GM10248 (cell line): ENCODE measurements at regions not wholly inside any gene's neighbourhood (a gene's known extent, or its start where the extent isn't known, plus 50 kb on each side); places are given as distances from the start of the nearest gene placed in this dataset.

Experiments
- CTCF ChIA-PET: fragments of 300-600 bp; sonication (Branson Sonifier 250); formaldehyde crosslinking; extraction: SDS; loops from one replicate; lab custom pipeline; 2021; ENCODE audit warnings: antibody characterized with exemption; lab: Yijun Ruan, JAX
- POLR2A ChIA-PET: fragments of 350-650 bp; sonication (Branson Sonifier 250); formaldehyde crosslinking; extraction: SDS; loops from one replicate; lab custom pipeline; 2020; ENCODE audit warnings: antibody characterized with exemption; lab: Yijun Ruan, JAX
- DNase-seq: peaks from one replicate; pipeline ENCODE4 v3.0.0; 2012; ENCODE audit errors: extremely low spot score
- CTCF ChIP-seq: IDR thresholded peaks from 2 replicates; pipeline ENCODE4 v1.5.1; 2012; ENCODE audit warnings: mild to moderate bottlenecking, low read depth; ENCODE audit errors: extremely low read depth, missing control alignments, control extremely low read depth

DNA sequence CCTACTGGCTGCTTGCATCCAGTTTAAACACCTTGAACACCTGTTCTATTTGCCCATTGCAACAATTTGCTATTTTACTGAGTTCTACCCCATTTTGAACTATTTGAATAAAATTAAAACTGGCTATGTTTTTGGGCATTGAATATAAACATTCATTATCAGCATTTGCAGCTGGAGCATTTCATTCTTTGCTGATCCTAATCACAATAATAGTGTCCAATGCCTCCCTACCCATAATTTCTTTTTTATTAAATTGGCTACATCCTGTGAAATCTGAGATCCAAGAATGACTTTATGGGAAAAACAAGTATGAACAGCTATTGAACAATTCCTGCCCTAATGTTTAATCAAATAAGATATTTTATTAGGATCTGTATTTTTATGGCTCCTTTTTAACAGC lies 447.9 kb downstream of the PLA2G4A start:
- DNase-seq, result no peak
- ChIA-PET CTCF (no interaction called here), POLR2A (no interaction called here)
- TF ChIP-seq CTCF, result no peak

GRCh38 chr1:187280031-187280430 lies 451.3 kb downstream of the PLA2G4A start:
- ChIA-PET CTCF (no interaction called here), POLR2A (no interaction called here)
- TF ChIP-seq CTCF, result no peak
- no peak for DNase-seq

- ChIA-PET CTCF (no interaction called here), POLR2A (no interaction called here)
- TF ChIP-seq CTCF, result no peak
- no peak for DNase-seq
Measured at GRCh38 chr1:187281085-187281484, 452.3 kb downstream of the PLA2G4A start.

GRCh38 chr1:187283984-187284383 lies 455.2 kb downstream of the PLA2G4A start:
- ChIA-PET CTCF (no interaction called here), POLR2A (no interaction called here)
- DNase-seq, result no peak
- TF ChIP-seq CTCF, result no peak

- TF ChIP-seq CTCF, result no peak
- DNase-seq, result no peak
- POLR2A ChIA-PET, result no interaction called here
- CTCF ChIA-PET, result no interaction called here
Measured at GRCh38 chr1:187294421-187295201, 465.9 kb downstream of the PLA2G4A start.

DNA sequence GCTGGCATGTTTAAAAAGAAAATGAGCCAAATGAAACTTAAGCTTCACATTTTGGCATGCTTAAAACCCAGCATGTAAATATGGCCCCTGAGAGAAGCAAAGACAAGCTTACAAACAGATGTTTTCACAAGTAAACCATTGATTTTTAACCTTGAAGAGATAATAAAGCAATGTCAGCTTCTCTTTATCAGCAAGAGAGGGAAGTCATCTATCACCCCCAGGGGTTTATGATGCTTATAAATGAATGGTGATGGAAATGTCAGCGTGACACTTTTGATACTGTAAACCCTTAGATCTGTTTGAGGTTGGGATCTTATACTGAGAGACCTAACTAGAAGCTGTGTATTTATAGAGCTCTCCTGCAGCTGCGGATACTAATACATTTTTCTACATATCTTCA lies 471.3 kb downstream of the PLA2G4A start:
- POLR2A ChIA-PET, result no interaction called here
- TF ChIP-seq CTCF, result no peak
- CTCF ChIA-PET, result interaction anchor here (0.8 to 1.9 kb wide), 4 partner anchors 10 to 145 kb away, joined by 3 to 6 read pairs (median 4); no protein-coding TSS in a partner anchor
- no peak for DNase-seq
